Smooth muscle cell (in vitro differentiated cells): ENCODE measurements at regions not wholly inside any gene's neighbourhood (a gene's known extent, or its start where the extent isn't known, plus 50 kb on each side); places are given as distances from the start of the nearest gene placed in this dataset.

Experiments
- DNase-seq: peaks from one replicate; lab custom pipeline; 2025; ENCODE audit not compliant: unreplicated experiment; lab: John Stamatoyannopoulos, UW
- H2AFZ ChIP-seq: fragments of 200-600 bp; sonication (generic); 2 replicates; pipeline ENCODE4 v1.6.0; 2016; ENCODE audit warnings: antibody characterized with exemption, low read depth, mild to moderate bottlenecking
- H3F3A ChIP-seq: fragments of 200-600 bp; sonication (generic); 2 replicates; pipeline ENCODE4 v1.6.0; 2017; ENCODE audit warnings: antibody characterized with exemption, low read depth
- H3K27ac ChIP-seq: fragments of 200-600 bp; sonication (generic); 2 replicates; pipeline ENCODE4 v1.5.1; 2016; ENCODE audit warnings: low read depth, mild to moderate bottlenecking
- H3K27me3 ChIP-seq: fragments of 200-600 bp; sonication (generic); 2 replicates; pipeline ENCODE4 v1.6.1; 2016; ENCODE audit warnings: low read depth, mild to moderate bottlenecking
- H3K36me3 ChIP-seq: fragments of 200-600 bp; sonication (generic); 2 replicates; pipeline ENCODE4 v1.5.1; 2016; ENCODE audit warnings: low read depth
- H3K4me1 ChIP-seq: fragments of 200-600 bp; sonication (generic); 2 replicates; pipeline ENCODE4 v1.5.1; 2016; ENCODE audit warnings: low read depth
- H3K4me2 ChIP-seq: fragments of 200-600 bp; sonication (generic); 2 replicates; pipeline ENCODE4 v1.6.0; 2016; ENCODE audit warnings: mild to moderate bottlenecking
- H3K4me3 ChIP-seq: fragments of 200-600 bp; sonication (generic); 2 replicates; pipeline ENCODE4 v1.5.1; 2016; ENCODE audit warnings: mild to moderate bottlenecking
- H3K79me2 ChIP-seq: fragments of 200-600 bp; sonication (generic); 2 replicates; pipeline ENCODE4 v1.6.0; 2016; ENCODE audit warnings: low read depth, mild to moderate bottlenecking
- H3K9ac ChIP-seq: fragments of 200-600 bp; sonication (generic); 2 replicates; pipeline ENCODE4 v1.6.0; 2016; ENCODE audit warnings: low read depth
- H3K9me3 ChIP-seq: fragments of 200-600 bp; sonication (generic); replicated peaks from 2 replicates; pipeline ENCODE4 v1.5.1; 2016; ENCODE audit warnings: low read depth
- H4K20me1 ChIP-seq: fragments of 200-600 bp; sonication (generic); 2 replicates; pipeline ENCODE4 v1.6.0; 2016; ENCODE audit warnings: low read depth
- WGBS: methylation state at CpG from one replicate; pipeline ENCODE4 v1.1.7; 2016; ENCODE audit warnings: low lambda C conversion rate; 5-methylcytosine and 5-hydroxymethylcytosine counted together
- TF ChIP-seq, protein P1 (sequence below): fragments of 200-600 bp; sonication (generic); IDR thresholded peaks from 2 replicates; pipeline ENCODE4 v1.5.1; 2017; ENCODE audit warnings: borderline replicate concordance, mild to moderate bottlenecking, antibody characterized with exemption; ENCODE audit not compliant: insufficient read depth, poor library complexity, severe bottlenecking

DNA sequence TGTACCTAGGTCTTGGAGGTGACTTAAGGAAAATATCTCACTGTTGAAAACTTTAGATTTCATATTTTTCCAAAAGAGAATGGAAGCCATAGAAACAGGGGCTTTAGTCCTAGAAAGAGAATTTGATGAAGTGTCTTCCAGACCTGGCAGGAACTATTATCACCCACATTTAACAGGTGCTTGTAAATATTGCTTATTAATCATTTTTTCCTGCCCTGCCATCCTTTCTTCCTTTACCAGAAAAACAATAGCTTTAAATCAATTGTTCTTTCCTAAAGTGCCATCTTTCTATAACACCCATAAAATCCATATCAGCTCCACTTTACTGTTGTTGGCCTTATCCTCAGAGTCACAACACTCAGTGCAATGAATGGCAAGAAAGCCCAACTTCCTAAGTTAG is 350.9 kb downstream of the YTHDC2 start:
- H3K4me3 ChIP-seq, result no peak overlapping the region
- no peak for DNase-seq
- H3K27me3 ChIP-seq, result no peaks in the 10 kb centered on the region
- no peak overlapping the region for H3K4me2 ChIP-seq
- no peaks in the 10 kb centered on the region for H3K36me3 ChIP-seq
- H3K79me2 ChIP-seq, result no peaks in the 10 kb centered on the region
- H3F3A ChIP-seq, result no peaks in the 10 kb centered on the region
- no peak overlapping the region for H2AFZ ChIP-seq
- H3K9me3 ChIP-seq, result no peaks in the 10 kb centered on the region
- H3K4me1 ChIP-seq, result no peaks in the 10 kb centered on the region
- H3K27ac ChIP-seq, result no peak overlapping the region
- no peaks in the 10 kb centered on the region for H4K20me1 ChIP-seq
- TF ChIP-seq, protein P1, sequence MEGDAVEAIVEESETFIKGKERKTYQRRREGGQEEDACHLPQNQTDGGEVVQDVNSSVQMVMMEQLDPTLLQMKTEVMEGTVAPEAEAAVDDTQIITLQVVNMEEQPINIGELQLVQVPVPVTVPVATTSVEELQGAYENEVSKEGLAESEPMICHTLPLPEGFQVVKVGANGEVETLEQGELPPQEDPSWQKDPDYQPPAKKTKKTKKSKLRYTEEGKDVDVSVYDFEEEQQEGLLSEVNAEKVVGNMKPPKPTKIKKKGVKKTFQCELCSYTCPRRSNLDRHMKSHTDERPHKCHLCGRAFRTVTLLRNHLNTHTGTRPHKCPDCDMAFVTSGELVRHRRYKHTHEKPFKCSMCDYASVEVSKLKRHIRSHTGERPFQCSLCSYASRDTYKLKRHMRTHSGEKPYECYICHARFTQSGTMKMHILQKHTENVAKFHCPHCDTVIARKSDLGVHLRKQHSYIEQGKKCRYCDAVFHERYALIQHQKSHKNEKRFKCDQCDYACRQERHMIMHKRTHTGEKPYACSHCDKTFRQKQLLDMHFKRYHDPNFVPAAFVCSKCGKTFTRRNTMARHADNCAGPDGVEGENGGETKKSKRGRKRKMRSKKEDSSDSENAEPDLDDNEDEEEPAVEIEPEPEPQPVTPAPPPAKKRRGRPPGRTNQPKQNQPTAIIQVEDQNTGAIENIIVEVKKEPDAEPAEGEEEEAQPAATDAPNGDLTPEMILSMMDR, result no peak
- H3K9ac ChIP-seq, result no peak overlapping the region

DNA sequence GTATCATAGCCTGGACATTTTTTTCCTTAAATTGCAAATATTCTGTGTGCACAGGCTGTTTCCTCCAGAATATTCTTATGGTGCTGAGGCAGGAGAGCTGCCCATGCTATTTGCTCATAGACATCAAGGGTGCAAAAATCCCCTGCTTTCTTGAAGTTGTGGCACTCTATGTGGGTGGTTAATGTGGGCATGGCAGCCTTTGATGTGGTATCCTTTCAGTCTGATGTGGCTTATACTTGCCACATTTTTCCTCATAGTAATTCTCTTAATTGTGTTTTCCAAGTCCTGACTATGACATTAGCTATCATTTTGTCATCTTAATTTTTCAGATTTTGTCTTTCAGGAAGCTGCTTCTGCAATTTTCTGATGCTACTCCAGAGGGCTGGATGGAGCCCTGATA is 353.3 kb downstream of the YTHDC2 start:
- Histone ChIP-seq H3K36me3 (no peaks in the 10 kb centered on the region), H4K20me1 (no peaks in the 10 kb centered on the region), H3K9ac (no peak overlapping the region), H2AFZ (no peak overlapping the region), H3K4me1 (no peaks in the 10 kb centered on the region), H3F3A (no peaks in the 10 kb centered on the region), H3K9me3 (no peaks in the 10 kb centered on the region), H3K4me2 (no peak overlapping the region), H3K27ac (no peak overlapping the region), H3K27me3 (no peaks in the 10 kb centered on the region), H3K4me3 (no peak overlapping the region), H3K79me2 (no peaks in the 10 kb centered on the region)
- TF ChIP-seq, protein P1, result no peak
- no peak for DNase-seq

DNA sequence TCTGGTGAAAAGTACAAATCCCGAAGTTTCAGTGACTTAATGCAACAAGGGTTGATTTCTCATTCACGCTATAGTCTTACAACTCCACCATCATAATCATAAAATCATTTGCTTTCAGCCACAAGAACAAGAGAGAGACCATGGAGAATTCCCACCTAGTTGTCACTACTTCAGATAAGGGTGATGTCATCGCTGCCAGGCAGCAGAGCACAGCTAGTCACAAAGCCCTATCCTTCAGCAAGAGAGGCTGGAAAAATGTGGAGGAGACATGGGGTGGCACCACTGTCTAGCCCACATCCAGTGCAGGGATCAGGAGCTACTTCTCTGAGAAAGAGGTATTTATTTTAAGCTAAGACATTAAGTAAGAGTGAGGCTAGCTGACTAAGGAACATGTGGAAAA is 356.1 kb downstream of the YTHDC2 start:
- TF ChIP-seq, protein P1, result no peak
- DNase-seq, result no peak

DNA sequence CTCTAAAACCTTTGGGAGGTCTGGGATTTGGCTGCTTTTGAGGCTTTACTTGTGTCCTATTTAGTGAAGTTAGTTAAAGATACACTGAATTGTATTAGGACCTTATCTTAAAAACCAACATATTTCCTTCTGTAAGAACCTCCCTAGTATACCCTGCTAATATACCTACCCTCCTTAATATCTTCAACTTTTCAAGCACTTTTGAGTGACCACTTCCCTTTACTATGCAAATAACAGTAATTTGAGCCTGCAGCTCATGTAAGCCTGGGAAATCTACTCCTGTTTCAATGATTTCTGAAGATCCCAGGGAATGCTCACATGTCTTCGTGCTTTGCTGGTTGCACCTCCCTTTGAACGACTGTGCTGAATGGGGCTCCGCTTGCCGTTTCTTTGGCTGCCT is 358.5 kb downstream of the YTHDC2 start:
- Histone ChIP-seq H3K4me3 (no peak overlapping the region), H3K9ac (no peak overlapping the region), H3K9me3 (no peaks in the 10 kb centered on the region), H3K36me3 (no peaks in the 10 kb centered on the region), H4K20me1 (no peaks in the 10 kb centered on the region), H3K4me1 (no peaks in the 10 kb centered on the region), H3K79me2 (no peaks in the 10 kb centered on the region), H3F3A (no peaks in the 10 kb centered on the region), H2AFZ (no peak overlapping the region), H3K27me3 (no peaks in the 10 kb centered on the region), H3K4me2 (no peak overlapping the region), H3K27ac (no peak overlapping the region)
- TF ChIP-seq, protein P1, result no peak
- WGBS, result 70% methylated on average over 4 of the region's 4 CpGs
- DNase-seq, result no peak

More for the DNA sequence above, 356.1 kb downstream of the YTHDC2 start:
- H3K79me2 ChIP-seq, result no peaks in the 10 kb centered on the region
- H3K36me3 ChIP-seq, result no peaks in the 10 kb centered on the region
- H3K27ac ChIP-seq, result no peak overlapping the region
- H4K20me1 ChIP-seq, result no peaks in the 10 kb centered on the region
- H3F3A ChIP-seq, result no peaks in the 10 kb centered on the region
- H3K4me2 ChIP-seq, result no peak overlapping the region
- 92% methylated on average over 3 of the region's 3 CpGs for WGBS
- no peak overlapping the region for H3K4me3 ChIP-seq
- no peaks in the 10 kb centered on the region for H3K9me3 ChIP-seq
- H2AFZ ChIP-seq, result no peak overlapping the region
- H3K4me1 ChIP-seq, result no peaks in the 10 kb centered on the region
- no peaks in the 10 kb centered on the region for H3K27me3 ChIP-seq
- H3K9ac ChIP-seq, result no peak overlapping the region
